ENCODE measurements at regions not wholly inside any gene's neighbourhood (a gene's known extent, or its start where the extent isn't known, plus 50 kb on each side); places are given as distances from the start of the nearest gene placed in this dataset.

DNA sequence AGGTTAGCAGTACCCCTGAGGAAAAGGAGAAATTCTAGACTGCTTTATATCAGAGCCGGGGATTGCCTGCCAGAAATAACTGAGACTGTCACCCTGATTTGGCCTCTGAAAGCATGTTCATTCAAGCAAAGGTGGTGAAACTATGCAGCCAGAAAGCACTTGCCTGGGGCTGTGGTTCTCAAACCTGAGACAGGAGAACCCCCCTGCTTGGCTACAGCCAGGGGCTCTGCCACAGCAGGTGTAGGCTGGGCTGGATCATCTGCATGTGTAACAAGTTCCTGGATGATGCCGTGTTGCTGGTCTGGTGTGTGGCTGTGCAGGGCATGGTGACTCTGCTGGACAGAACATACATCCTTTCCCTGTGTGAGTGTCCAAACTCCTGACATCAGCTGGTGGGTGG lies 157.8 kb downstream of the NXNL2 start:
- no peak for DNase-seq (ENCODE audit: low read depth)

DNA sequence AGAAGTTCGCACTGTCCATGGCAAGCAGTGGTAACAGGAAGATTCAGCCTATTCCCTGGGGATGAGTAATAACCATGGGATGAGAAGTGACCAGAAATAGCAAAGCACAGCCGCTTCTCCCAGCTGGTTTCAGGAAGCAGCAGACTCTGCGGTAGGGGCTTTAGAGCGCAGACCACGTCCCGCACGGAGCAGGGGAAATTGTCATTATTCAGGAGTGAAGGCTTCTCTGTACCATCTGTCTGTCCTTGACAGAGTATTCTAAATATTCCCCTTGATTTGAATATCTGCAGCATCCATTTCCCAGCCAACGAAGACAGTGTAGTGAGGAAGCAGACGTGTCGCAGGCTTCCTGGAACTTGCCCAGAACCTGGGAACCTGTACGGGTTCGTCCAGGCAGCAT lies 159.6 kb downstream of the NXNL2 start:
- no peak for DNase-seq (ENCODE audit: low read depth)

DNA sequence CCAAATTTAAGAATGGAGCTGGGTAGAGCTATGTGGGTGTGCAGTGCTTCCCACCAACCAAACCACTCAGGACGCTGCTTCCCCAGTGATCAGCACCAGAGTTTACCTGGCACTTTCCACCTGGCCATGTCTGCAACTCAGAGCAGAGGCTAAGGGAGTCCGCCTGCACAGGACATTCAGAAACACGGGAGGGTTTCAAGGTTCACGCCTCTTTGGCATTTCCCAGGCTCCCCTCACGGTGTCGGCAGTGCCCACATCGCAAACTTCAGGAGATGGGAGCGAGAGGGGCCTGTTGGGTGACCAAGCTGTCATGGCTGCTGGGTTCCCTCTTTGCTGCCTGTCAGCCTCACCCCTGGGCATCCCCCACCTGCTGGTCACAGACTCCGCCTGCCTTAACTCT lies 161.5 kb downstream of the NXNL2 start:
- DNase-seq (ENCODE audit: low read depth): no peak

DNA sequence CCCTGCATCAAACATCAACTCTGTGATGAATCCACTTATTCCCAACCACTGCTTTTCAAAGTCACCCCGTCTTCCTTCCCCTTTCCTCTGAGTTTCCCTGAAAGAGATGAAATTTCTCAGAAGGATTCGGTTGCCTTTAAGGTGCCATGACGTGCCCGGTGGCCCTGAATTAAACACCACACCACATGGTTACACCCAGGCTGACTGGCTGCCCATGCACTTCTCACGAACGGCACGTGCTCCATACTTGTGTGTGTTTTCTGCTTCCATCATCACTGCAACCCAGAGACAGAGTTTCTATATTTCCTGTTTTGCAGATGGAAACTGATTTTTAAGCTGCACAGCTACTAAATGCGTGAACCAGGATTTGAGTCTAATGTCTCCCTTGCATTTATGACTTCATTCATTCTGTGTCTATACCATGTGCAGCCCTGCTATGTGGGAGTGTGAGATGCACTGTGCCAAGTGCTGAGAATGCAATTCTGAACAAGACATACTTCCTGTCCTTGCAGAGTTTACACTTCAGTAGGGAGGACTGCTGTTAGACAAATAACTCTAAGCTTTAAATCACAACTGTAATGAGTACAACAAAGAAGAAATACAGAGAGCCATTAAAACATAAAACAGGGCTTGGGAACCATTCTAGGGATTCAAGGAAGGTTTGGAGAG lies 162.9 kb downstream of the NXNL2 start:
- DNase-seq (ENCODE audit: low read depth): no peak

DNA sequence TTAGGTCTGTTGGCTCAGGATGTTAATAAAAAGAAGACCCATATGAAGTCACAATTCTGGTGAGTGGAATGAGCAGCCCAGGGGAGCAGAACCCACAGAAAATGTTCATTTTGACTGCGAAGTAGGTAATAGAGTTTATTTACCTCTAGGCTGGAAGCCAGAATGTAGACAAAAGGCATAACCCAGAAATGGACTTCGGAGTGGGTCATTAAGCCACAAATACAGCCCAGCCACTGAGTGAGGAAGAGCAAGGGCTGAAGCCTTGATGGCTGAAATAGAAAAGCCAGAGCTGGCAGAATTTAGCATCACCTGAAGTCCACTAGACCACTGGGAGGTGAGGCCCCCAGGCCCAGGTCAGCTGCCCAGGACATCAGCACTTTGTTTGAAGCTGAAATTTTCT lies 168.0 kb downstream of the NXNL2 start:
- DNase-seq (ENCODE audit: low read depth): no peak

DNA sequence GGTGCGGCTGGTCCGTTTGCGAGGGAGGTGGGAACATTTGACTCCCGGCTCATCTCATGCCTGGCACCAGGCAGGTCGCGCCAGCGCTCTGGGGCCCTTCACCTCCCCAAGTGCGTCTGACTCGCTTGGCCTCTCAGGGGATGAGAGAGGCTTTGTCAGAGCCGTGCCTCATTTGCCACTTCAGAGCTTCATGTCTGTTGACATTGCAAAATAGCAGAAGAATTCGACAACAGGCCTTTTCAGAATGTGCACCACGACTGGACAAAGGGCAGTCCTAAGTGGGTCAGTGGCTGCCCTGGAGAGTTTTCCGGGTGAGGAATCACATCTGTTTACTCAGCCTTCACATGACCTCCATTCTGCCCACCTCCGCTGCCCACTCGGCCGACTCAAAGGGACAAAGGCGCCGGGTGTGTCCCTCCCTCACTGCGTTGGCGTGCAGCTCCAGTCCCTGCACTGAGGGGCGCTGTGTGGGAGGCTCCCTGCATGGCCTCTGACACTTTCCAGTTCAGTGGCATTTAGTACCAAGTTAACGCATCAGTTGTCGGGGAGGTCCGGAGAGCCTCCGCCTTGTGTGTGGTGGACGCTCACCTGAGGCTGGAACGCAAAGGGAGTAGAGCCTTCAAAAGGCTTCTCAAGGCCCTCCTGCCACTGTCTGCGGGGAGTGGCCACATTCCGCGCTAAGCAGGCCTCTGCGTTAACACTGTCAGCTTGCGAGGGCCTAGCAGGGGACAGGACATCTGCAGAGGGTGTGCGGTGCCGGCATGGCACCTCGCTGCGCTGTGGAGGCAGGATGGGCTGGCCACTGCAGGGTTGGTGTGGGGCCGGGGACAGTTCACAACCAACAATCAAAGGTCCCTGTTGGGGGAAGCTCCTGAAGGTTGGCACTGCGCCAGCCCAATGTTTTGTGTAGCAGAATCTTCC lies 171.5 kb downstream of the NXNL2 start:
- no peak for DNase-seq (ENCODE audit: low read depth)

DNA sequence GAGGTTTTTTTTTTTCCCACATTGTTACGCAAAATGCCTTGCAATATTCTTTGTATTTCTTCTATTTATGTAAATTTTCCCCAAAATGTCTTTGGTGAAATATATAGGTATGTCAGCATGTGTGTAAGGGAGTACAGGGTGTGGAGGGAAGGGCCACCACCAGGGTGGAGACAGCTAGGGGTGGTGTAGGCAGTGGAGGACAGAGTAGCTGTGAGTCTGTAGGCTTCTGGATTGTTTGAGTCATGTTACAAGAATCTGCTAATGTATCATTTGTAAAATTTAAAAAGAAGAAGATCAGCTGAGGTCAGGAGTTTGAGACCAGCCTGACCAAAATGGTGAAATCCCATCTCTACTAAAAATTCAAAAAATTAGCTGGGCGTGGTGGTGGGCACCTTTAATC lies 175.5 kb downstream of the NXNL2 start:
- DNase-seq (ENCODE audit: low read depth): no peak

DNA sequence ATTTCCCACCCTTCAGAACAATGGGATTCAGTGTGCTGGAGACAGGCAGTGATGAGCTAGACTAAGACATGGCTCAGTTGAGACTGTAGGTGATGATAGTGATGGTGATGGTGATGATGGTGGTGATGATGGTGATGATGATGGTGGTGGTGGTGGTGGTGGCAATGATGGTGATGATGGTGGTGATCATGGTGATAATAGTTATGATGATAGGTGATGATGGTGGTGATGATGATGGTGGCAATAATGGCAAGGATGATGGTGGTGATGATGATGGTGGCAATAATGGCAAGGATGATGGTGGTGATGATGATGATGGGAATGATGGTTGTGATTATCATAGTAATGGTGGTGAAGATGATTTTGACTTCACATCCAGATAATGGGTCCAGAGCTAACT lies 176.7 kb downstream of the NXNL2 start:
- DNase-seq (ENCODE audit: low read depth): no peak

DNA sequence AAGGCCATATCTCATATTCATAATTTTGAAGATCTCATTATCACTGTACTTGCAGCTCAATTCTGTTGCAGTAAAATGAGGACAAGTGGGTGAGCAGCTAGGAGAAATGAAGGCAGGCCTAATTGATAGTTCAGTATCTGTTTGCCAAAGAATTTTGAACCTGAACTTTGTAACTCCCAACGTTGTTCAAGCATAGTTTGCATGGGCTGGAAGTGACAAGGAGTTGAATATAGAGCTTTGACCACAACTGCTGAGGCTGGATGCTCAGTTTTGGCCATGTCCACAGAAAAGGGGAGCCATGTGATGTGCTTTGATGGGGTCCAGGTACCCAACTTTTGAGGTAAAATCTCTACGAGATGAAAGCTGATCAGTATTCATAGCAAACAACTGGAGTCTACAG lies 177.5 kb downstream of the NXNL2 start:
- no peak for DNase-seq (ENCODE audit: low read depth)

DNA sequence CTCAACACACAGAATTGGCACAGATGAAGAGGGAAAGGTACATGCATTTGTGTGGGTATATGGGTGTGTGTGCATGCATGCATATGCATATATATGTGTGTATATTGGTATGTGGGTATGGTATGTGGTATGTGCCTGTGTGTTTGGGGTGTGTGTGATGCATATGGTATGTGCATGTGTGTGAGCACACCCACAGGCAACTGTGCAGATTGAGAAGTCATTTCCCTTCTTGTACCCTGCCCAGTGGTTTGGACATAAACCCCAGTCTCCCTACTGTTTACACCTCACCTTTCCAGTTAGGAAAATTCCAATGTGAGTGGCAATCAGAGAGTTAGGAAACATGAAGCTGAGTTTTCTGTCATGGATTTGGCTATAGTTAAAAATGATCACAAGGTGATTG lies 178.0 kb downstream of the NXNL2 start:
- no peak for DNase-seq (ENCODE audit: low read depth)

DNA sequence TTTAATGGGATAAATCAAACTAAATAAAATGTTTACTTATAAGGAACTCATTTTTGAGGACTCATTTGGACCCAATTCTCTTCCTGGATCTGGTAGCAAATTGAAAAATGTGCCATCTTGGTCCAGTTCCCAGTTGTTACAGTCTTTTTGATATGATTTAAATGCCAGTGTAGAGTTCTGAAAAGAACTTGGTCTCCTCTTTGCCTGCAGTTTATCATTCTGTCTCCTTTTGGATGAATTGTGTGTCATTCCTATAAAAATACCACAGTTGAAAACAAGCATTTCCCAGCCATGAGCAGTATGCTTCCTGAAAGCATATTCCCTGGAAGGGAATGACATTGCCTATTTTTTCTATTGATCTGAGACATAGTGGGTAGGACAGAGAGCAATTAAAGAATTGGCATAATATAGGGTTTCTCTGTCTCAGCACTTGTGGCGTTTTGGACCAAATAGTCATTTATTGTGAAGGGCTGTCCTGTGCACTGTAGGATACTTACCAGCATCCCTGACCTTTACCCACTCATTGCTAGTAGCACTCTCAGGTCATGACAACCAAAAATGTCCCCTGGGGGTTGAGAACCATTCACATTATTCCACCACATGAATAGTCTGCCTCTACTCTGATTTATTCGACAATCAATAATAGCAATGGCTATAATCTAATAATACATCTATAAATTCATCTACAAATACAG lies 181.8 kb downstream of the NXNL2 start:
- DNase-seq (ENCODE audit: low read depth): no peak

DNA sequence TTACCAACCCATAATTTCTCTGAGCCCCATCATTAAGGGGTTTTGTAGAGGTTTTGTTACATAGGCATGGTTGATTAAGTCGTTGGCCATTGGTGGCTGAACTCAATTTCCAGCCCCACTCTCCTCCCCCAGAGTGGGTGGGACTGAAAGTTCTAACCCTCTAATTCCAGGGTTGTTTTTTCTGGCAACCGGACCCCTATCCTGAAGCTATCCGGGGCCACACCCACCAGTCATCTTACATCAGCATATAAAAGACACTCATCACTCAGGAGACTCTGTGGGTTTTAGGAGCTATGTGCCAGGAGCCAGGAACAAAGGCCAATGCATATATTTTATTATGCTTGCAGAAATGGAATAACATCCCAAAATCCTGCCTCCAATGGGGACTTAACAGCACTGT lies 186.0 kb downstream of the NXNL2 start:
- DNase-seq (ENCODE audit: low read depth): no peak

DNA sequence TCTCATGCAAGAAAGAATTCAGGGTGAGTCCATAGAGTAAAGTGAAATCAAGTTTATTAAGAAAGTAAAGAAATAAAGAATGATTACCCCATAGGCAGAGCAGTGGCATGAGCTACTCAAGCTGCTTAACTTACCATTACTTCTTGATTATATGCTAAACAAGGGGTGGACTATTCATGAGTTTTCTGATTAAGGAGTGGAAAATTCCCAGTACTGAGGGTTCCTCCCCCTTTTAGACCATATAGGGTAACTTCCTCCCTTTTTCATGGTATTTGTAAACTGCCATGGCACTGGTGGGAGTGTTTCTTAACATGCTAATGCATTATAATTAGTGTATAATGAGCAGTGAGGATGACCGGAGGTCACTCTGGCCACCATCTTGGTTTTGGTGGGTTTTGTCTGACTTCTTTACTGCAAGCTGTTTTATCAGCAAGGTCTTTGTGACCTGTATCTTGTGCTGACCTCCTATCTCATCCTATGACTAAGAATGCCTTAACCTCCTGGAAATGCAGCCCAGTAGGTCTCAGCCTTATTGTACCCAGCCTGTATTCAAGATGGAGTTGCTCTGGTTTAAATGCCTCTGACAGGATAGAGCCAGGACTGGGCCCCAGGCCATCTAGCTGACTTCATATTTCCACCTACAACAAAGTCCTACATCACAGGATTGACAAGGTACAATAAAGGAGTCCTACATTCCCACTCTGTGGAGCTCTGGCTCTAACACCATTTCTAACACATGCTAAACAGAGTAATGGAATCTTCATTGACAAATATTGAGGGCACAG lies 186.7 kb downstream of the NXNL2 start:
- no peak for DNase-seq (ENCODE audit: low read depth)

DNA sequence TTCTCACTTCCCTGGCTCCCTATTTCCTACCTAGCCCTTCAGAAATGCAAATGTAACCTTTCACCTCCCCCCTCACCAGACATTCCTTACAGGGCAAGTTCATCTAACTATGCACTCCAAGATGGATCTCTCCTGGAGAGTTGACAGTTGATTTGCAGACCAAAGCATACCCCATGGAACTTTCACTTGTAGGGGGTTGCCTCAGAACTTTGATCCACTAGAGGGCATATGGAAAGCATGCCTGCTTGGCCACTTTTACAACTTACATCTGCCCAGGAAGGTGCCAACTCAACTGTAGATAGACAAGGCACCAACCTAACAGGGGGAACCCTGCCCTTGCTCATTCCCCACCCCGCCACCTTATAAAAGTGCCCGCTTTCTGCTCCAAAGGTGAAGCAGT lies 187.8 kb downstream of the NXNL2 start:
- DNase-seq (ENCODE audit: low read depth): no peak

DNA sequence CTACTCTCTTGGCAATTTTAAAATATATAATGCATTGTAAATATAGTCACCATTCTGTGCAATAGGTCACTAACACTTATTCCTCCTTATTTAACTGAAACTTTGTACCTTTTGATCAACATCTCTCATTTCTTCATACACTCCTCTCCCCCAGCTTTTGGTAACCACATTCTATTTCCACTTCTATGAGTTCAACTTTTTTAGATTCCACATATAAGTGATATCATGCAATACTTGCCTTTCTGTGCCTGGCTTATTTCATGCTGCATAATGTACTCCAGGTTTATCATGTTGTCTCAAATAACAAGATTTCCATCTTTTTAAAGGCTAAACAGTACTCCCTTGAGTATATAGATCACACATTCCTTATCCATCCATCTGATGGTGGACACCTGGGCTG lies 188.8 kb downstream of the NXNL2 start:
- DNase-seq (ENCODE audit: low read depth): no peak

DNA sequence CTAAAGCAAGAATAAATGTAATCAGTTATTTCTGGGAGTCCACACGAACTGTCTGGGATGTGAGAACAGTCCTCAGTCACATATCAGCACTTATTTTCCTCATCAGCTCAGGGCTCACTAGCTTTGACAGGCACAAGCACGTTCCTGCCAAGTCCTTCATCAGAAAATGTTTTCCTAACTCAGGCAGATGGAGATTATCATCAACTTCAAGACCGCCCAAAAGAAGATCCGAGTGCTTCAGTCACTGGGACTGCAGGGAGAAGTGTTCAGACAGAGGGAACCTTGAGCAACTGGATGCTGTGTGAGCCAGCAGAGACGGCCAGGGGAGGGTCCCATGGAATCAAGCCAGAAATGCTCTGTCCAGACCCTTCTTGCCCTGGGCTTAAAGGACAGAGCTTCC lies 189.4 kb downstream of the NXNL2 start:
- no peak for DNase-seq (ENCODE audit: low read depth)

DNA sequence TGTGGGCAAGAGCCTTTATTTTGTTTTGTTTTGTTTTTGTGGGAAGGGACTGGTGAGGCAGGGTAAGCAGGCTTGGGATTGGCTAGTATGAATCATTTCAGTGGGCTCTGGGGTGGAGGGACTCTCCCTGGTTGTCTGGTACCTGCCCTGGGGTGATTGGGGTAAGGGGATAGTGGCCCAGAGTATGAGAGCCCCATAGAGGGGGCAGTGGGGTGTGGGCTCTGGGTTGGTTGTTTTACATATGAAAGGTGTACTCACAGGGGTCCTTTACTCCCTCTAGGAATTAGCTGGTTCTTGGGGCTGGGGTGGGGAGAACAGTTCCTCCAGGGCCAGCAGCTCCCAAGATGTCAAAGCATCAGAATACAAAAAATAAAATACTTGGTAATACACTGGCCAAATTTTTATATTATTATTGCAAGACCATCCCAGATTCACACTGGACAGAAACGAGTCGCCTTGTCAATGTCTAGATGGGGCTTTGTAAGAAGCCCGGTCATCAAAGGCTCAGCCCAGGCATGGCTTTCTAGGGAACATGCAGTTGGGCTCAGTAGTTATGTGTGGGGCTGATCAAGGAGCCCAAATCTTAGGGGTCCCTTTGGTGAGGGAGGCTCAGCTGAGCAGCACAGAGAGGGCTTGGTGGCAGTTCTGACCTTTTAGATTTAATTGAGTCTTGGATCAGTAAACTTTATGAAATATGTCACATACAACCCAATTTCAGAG lies 190.5 kb downstream of the NXNL2 start:
- DNase-seq (ENCODE audit: low read depth): no peak

DNA sequence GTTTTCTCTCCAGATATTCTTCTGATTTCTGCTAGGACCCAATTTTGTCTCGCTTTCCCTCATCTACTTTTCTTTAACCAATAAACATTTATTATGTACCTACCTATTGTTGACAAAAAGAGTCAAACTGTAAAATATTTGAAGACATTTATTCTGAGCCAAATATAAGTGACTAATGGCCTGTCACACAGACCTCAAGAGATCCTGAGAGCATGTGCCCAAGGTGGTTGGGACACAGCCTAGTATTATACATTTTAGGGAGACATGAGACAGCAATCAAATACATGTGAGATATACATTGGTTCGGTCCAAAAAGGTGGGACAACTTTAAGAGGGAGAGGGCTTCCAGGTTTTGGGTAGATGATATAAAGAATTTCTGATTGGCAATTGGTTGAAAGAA lies 191.8 kb downstream of the NXNL2 start:
- DNase-seq (ENCODE audit: low read depth): no peak

DNA sequence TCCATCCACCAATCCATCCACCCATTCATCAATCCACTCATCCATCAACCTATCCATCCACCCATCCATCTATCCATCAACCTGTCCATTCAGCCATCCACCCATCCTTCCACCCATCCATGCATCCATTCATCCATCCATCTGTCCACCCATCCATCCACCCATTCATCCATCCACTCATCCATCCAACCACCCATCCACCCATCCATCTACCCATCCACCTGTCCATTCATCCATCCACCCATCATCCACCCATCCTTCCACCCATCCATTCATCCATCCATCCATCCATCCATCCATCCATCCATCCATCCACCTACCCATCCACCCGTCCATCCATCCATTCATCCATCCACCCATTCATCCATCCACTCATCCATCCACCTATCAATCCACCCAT lies 195.8 kb downstream of the NXNL2 start:
- no peak for DNase-seq (ENCODE audit: low read depth)

DNA sequence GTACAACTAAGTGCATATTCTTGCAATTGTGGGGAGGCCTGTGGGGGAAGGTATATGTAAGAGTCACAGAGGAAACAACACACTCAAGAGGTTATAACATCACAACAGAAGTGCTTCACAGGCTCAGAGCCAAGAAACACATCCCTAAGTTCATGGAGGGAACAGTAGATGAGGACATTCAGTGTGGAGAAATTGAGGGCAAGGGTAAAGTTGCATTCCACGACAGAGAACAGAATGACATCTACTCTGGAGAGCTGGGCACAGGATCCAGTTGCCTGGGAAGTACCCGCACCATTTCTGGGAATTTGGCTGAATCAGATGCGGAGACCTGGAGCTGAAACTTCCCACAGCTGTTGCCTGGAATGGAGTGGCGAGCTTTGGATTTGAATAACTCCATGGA lies 197.2 kb downstream of the NXNL2 start:
- DNase-seq (ENCODE audit: low read depth): no peak

DNA sequence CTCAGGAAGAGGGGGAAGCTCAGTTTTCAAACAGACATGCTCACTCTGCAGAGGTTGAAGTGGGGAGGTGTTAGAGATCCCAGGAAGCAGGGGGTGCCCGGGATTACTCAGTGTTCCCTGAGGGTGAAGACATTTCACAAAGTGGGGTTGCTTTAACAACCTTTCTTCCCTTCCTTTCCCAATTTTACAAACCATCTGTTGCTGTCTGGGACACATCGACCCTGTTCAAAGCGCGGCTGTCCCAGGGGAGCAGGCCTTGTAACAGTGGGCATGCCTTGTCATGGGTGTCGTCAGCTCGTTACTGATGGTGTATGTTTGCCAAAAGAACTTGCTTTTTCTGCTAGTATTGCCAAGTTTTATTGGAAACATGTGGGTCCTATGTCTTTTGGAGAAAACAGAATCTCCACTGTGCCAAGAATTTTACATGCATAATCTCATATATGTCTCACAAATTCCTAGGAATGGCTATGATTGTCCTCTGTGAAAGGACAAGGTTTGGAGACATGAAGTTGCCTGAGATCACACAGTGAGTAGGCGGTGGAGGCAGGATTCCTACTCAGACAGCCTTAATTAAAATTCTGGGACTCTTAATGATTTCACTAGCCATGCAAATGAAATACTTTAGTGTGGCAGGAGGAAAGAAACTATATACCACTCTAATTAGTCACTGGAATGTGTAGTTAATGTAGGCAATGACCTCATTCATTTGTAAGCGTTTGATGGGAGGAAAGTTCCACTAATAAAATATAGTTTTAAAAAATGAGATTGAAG lies 198.9 kb downstream of the NXNL2 start:
- no peak for DNase-seq (ENCODE audit: low read depth)

All from activated T-cell treated with anti-CD3 and anti-CD28 coated beads for 1 hour (primary cell).